ENCODE measurements at regions not wholly inside any gene's neighbourhood (a gene's known extent, or its start where the extent isn't known, plus 50 kb on each side); places are given as distances from the start of the nearest gene placed in this dataset.

GRCh38 chr18:78145096-78145495 lies 834.5 kb upstream of the SALL3 start:
- Mint-ChIP-seq H3K9me3 (peaks cover 0 to 9% (median 2%) of the 10 kb centered on the region in 7 donors), H3K4me1 (no peaks in the 10 kb centered on the region), H3K27ac (no peak overlapping the region), H3K36me3 (no peaks in the 10 kb centered on the region), H3K4me3 (no peak overlapping the region), H3K27me3 (ENCODE audit: low read depth in 3 of 3) (peaks cover 1 to 4% (median 2%) of the 10 kb centered on the region in 3 donors)
- TF ChIP-seq, protein P1, sequence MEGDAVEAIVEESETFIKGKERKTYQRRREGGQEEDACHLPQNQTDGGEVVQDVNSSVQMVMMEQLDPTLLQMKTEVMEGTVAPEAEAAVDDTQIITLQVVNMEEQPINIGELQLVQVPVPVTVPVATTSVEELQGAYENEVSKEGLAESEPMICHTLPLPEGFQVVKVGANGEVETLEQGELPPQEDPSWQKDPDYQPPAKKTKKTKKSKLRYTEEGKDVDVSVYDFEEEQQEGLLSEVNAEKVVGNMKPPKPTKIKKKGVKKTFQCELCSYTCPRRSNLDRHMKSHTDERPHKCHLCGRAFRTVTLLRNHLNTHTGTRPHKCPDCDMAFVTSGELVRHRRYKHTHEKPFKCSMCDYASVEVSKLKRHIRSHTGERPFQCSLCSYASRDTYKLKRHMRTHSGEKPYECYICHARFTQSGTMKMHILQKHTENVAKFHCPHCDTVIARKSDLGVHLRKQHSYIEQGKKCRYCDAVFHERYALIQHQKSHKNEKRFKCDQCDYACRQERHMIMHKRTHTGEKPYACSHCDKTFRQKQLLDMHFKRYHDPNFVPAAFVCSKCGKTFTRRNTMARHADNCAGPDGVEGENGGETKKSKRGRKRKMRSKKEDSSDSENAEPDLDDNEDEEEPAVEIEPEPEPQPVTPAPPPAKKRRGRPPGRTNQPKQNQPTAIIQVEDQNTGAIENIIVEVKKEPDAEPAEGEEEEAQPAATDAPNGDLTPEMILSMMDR (IDR thresholded peaks at IDR 0.05) = no peak
- no peaks in the 10 kb centered on the region for H3K36me3 ChIP-seq (replicated peaks in 1 of 2; ENCODE audit: control insufficient read depth in 1 of 2, insufficient read depth in 2 of 2, low read length in 2 of 2)
- H3K4me2 ChIP-seq (replicated peaks; ENCODE audit: extremely low read depth, low read length, poor library complexity, severe bottlenecking) = no peak overlapping the region
- H3K9ac ChIP-seq (ENCODE audit: insufficient read depth, low read length, poor library complexity, severe bottlenecking) = no peak overlapping the region
- no peaks in the 10 kb centered on the region for H3K27me3 ChIP-seq (ENCODE audit: control insufficient read depth in 2 of 2, insufficient read depth in 2 of 2, low read length in 2 of 2)
- H2AFZ ChIP-seq (ENCODE audit: insufficient read depth, low read depth, low read length, poor library complexity, severe bottlenecking) = no peak overlapping the region
- H4K20me1 ChIP-seq (ENCODE audit: insufficient read depth, low read length) = no peaks in the 10 kb centered on the region
- no peak overlapping the region for H3K4me3 ChIP-seq (replicated peaks in 1 of 3; ENCODE audit: low read depth in 2 of 3, low read length in 3 of 3)
- no peak overlapping the region for H3K27ac ChIP-seq (ENCODE audit: low read depth in 1 of 2, low read length in 2 of 2)
- WGBS (ENCODE audit: insufficient coverage) = 94% methylated on average over 2 of the region's 9 CpGs
- no peaks in the 10 kb centered on the region for H3K79me2 ChIP-seq (ENCODE audit: insufficient read depth, low read length)
- H3K9me3 ChIP-seq (replicated peaks in 1 of 2; ENCODE audit: control insufficient read depth in 1 of 2, insufficient read depth in 1 of 2, low read length in 2 of 2) = no peaks in the 10 kb centered on the region
- no peak for DNase-seq
- H3K4me1 ChIP-seq (ENCODE audit: control insufficient read depth in 1 of 2, insufficient read depth in 2 of 2, low read length in 2 of 2) = no peaks in the 10 kb centered on the region
- intact Hi-C loops (cut with micrococcal nuclease) = no loop called here

- Mint-ChIP-seq H3K4me1 (no peaks in the 10 kb centered on the region), H3K27ac (no peak overlapping the region), H3K36me3 (no peaks in the 10 kb centered on the region), H3K4me3 (no peak overlapping the region), H3K27me3 (ENCODE audit: low read depth in 3 of 3) (peaks cover 0 to 4% (median 0%) of the 10 kb centered on the region in 3 donors), H3K9me3 (peaks cover 0 to 11% (median 3%) of the 10 kb centered on the region in 7 donors)
- Histone ChIP-seq H3K79me2 (ENCODE audit: insufficient read depth, low read length) (no peaks in the 10 kb centered on the region), H4K20me1 (ENCODE audit: insufficient read depth, low read length) (no peaks in the 10 kb centered on the region), H3K9me3 (replicated peaks in 1 of 2; ENCODE audit: control insufficient read depth in 1 of 2, insufficient read depth in 1 of 2, low read length in 2 of 2) (peaks cover 3% of the 10 kb centered on the region in 2 donors), H3K9ac (ENCODE audit: insufficient read depth, low read length, poor library complexity, severe bottlenecking) (no peak overlapping the region), H3K4me1 (ENCODE audit: control insufficient read depth in 1 of 2, insufficient read depth in 2 of 2, low read length in 2 of 2) (no peaks in the 10 kb centered on the region), H2AFZ (ENCODE audit: insufficient read depth, low read depth, low read length, poor library complexity, severe bottlenecking) (no peak overlapping the region), H3K27me3 (ENCODE audit: control insufficient read depth in 2 of 2, insufficient read depth in 2 of 2, low read length in 2 of 2) (no peaks in the 10 kb centered on the region), H3K36me3 (replicated peaks in 1 of 2; ENCODE audit: control insufficient read depth in 1 of 2, insufficient read depth in 2 of 2, low read length in 2 of 2) (no peaks in the 10 kb centered on the region), H3K4me2 (replicated peaks; ENCODE audit: extremely low read depth, low read length, poor library complexity, severe bottlenecking) (no peak overlapping the region), H3K27ac (ENCODE audit: low read depth in 1 of 2, low read length in 2 of 2) (no peak overlapping the region), H3K4me3 (replicated peaks in 1 of 3; ENCODE audit: low read depth in 2 of 3, low read length in 3 of 3) (no peak overlapping the region)
- DNase-seq = no peak
- 93% methylated on average over 14 of the region's 17 CpGs for WGBS (ENCODE audit: insufficient coverage)
- TF ChIP-seq, protein P1 (IDR thresholded peaks at IDR 0.05) = no peak
- intact Hi-C loops (cut with micrococcal nuclease) = no loop called here
These were observed 833.2 kb upstream of the SALL3 start for GRCh38 chr18:78146136-78147085.
